ENCODE measurements at regions not wholly inside any gene's neighbourhood (a gene's known extent, or its start where the extent isn't known, plus 50 kb on each side); places are given as distances from the start of the nearest gene placed in this dataset.
"Not testable (repeated sequence)": the region's sequence is repeated elsewhere in the genome, so short reads cannot be mapped to it uniquely, and the experiment has no call there.

DNA sequence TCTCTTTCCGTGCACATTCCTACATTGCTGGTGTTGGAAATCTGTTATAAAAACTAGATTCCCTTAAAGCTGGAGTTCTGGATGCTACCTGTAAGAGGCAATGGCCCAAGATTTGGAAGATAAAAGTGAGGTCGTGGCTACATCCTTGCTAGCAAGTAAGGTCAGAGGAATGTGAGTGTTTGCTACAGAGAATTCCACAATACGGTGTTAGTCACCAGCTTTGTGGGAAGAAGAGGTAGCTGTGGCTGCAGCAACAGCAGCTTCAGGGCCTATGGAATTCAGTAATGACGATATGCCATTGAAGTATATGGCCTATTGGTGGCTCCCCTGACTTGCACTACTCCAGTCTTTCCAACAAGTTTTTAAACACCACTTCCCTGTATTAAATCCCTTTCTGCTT, 227.7 kb upstream of the TMEM260 start:
- no peak overlapping the region for H3K4me3 ChIP-seq (ENCODE audit: low read depth, low read length)
- no peaks in the 10 kb centered on the region for H3K27me3 ChIP-seq (ENCODE audit: control insufficient read depth, insufficient read depth, low read length)
- no peak for FAIRE-seq
- peak; percentile 57 for DNase-seq (ENCODE audit: low read depth)
- no peak for TF ChIP-seq CTCF (IDR thresholded peaks at IDR 0.05; ENCODE audit: insufficient read depth, low read length, severe bottlenecking)
- H3K36me3 ChIP-seq (ENCODE audit: control insufficient read depth, insufficient read depth, low read length): no peaks in the 10 kb centered on the region

- H3K27me3 ChIP-seq (ENCODE audit: control insufficient read depth, insufficient read depth, low read length): no peaks in the 10 kb centered on the region
- FAIRE-seq: no peak
- no peak overlapping the region for H3K4me3 ChIP-seq (ENCODE audit: low read depth, low read length)
Measured at GRCh38 chr14:56352999-56353398, 226.6 kb upstream of the TMEM260 start.

DNA sequence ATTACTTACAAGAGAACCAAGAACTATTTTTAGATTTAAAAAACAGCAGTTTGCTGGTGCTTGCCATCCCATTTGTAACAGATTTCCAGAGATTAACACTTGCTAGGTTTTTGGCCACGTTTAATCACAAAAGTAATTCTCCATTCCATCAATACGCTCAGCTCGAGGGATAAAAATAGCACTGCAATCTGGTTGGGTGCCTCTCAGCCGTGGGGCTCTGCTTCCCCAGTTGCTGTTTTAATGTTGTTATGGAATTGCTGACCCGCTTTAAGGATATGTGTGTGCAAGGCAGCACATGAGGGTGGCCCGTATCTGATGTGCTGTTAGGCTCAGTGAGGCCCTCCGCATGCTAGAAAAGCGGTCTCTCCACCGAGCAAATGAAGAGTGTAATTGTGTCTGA, 222.2 kb upstream of the TMEM260 start:
- Histone ChIP-seq H3K4me3 (ENCODE audit: low read depth, low read length) (no peak overlapping the region), H3K27me3 (ENCODE audit: control insufficient read depth, insufficient read depth, low read length) (no peaks in the 10 kb centered on the region), H3K36me3 (ENCODE audit: control insufficient read depth, insufficient read depth, low read length) (no peaks in the 10 kb centered on the region)
- TF ChIP-seq CTCF (IDR thresholded peaks at IDR 0.05; ENCODE audit: insufficient read depth, low read length, severe bottlenecking): no peak
- DNase-seq (ENCODE audit: low read depth) (no peak), FAIRE-seq (no peak)

More at GRCh38 chr14:56352999-56353398, 226.6 kb upstream of the TMEM260 start:
- no peak for DNase-seq (ENCODE audit: low read depth)
- no peak for TF ChIP-seq CTCF (IDR thresholded peaks at IDR 0.05; ENCODE audit: insufficient read depth, low read length, severe bottlenecking)
- H3K36me3 ChIP-seq (ENCODE audit: control insufficient read depth, insufficient read depth, low read length): no peaks in the 10 kb centered on the region

- Histone ChIP-seq H3K36me3 (ENCODE audit: control insufficient read depth, insufficient read depth, low read length) (no peaks in the 10 kb centered on the region), H3K4me3 (ENCODE audit: low read depth, low read length) (no peak overlapping the region), H3K27me3 (ENCODE audit: control insufficient read depth, insufficient read depth, low read length) (no peaks in the 10 kb centered on the region)
- DNase-seq (ENCODE audit: low read depth) (no peak), FAIRE-seq (no peak)
- no peak for TF ChIP-seq CTCF (IDR thresholded peaks at IDR 0.05; ENCODE audit: insufficient read depth, low read length, severe bottlenecking)
Measured at GRCh38 chr14:56358275-56358674, 221.3 kb upstream of the TMEM260 start.

DNA sequence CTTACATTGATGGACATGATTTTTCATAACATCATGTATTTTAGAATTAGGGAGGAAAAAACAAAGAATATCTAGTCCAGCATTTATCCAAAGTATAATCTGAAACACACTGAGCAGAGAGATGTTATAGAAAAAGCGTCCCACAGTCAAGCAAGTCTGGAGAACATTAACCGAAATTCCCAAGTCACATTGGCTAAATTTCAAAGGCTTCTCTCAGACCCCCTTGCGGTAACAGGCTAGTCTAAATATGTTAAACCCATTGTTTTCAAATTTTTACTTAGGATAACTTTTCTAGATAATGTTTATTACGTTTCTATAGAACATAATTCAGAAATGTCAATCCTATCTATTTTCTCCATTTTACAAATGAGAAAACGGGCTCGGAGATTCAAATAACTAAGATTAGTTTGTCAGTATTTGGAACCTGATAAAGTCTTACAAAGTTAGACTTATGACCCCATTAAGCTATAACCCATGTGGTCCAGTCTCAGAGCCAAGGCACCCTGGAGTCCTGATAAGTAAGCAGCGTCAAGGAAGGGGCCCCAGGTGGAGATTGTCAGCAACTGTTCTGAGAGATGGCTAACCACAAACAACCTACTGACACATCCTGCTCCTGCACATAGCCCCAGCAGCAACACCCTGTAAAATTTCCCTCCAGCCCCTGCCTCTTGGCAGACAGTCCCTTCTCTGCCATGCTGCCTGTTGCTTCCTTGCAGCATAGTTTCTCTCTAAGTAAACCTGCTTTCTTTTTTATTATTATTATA, 220.6 kb upstream of the TMEM260 start:
- Histone ChIP-seq H3K36me3 (ENCODE audit: control insufficient read depth, insufficient read depth, low read length) (no peaks in the 10 kb centered on the region), H3K4me3 (ENCODE audit: low read depth, low read length) (no peak overlapping the region), H3K27me3 (ENCODE audit: control insufficient read depth, insufficient read depth, low read length) (no peaks in the 10 kb centered on the region)
- TF ChIP-seq CTCF (IDR thresholded peaks at IDR 0.05; ENCODE audit: insufficient read depth, low read length, severe bottlenecking): no peak
- no peak for FAIRE-seq
- DNase-seq (ENCODE audit: low read depth): no peak

DNA sequence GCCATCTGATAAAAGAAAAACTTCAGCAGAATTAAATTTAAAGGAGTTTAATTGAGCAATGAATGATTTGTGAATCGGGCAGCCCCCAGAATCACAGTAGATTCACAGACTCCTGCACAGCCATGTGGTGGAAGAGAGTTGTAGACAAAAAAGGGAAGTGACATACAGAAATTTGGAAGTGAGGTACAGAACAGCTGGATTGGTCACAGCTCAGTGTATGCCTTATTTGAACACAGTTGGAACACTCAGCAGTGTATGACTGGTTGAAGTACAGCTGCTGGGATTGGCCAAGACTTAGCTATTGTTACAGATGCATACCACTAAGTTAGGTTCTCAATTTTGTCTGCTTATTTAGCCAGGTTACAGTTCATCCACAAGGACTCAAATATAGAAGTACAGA, 213.9 kb upstream of the TMEM260 start:
- FAIRE-seq; H3K36me3 ChIP-seq (ENCODE audit: control insufficient read depth, insufficient read depth, low read length); DNase-seq (ENCODE audit: low read depth); H3K27me3 ChIP-seq (ENCODE audit: control insufficient read depth, insufficient read depth, low read length); H3K4me3 ChIP-seq (ENCODE audit: low read depth, low read length): not testable (repeated sequence)
